GM18867 (cell line): ENCODE measurements at regions not wholly inside any gene's neighbourhood (a gene's known extent, or its start where the extent isn't known, plus 50 kb on each side); places are given as distances from the start of the nearest gene placed in this dataset.
"Not testable (repeated sequence)": the region's sequence is repeated elsewhere in the genome, so short reads cannot be mapped to it uniquely, and the experiment has no call there.

Experiments used
- ATAC-seq: cut with Tn5 transposase; IDR thresholded peaks from one replicate; pipeline ENCODE4 v1.9.1; 2021; ENCODE audit warnings: mild to moderate bottlenecking, moderate library complexity; ENCODE audit not compliant: unreplicated experiment

DNA sequence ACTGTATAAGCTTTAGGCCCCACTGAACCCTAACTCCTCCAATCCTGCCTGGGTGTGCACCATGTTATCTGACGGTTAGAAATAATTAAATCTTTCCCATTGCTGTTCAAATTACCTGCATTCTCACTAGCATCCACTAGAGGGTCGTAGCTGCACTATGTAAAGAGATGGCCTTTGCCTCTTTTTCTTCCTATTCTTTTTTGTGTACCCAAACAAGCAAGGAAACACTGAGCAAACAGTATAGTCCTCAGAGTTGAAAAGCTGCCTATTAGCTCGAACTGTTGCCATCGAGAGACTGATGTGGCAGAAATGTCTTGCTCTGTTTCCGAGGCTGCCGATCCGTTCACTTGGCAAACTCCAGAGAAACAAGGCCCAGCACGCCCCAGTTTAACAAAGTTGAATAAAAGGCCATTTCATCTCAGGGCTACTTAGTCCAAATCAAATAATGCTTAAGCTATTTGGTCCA is 163.8 kb upstream of the TRPM3 start:
- peak; percentile 96 for ATAC-seq

DNA sequence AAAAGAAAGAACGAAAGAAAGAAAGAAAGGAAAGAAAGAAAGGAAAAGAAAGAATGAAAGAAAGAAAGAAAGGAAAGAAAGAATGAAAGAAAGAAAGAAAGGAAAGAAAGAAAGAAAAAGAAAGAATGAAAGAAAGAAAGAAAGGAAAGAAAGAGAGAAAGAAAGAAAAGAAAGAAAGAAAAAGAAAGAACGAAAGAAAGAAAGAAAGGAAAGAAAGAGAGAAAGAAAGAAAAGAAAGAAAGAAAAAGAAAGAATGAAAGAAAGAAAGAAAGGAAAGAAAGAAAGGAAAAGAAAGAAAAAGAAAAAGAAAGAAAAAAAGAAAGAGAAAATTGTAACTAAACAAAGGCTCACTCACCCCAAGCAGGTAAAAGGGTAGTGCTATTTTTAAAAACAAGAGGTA is 160.7 kb upstream of the TRPM3 start:
- ATAC-seq, result not testable (repeated sequence)

DNA sequence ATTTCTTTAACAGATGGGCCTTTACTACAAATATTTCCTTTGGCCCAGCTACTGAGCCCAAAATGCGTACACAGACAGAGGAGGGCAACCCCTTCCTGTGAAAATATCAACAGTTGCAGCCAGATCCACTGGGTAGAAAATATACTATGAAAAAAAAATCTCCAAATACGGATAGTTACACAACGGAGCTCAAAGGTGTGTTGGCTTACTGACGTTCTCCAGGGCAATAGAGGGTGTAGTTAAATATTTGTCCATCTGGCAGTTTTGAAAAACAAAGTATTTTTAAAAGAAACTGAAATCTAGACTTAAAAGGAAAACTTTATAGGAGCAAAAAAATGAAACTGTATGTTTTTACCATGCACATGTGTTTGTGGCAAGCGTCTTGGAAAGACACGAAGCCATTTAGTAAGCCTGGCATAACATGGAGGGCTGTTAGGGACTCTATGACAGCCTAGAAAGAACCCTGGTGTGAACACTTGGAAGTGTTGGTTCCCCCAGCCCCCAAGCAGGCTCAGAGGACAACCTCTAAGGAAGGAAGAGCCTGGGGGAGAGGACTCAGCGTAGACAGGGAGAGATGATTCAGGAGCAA is 157.8 kb upstream of the TRPM3 start:
- ATAC-seq, result no peak

DNA sequence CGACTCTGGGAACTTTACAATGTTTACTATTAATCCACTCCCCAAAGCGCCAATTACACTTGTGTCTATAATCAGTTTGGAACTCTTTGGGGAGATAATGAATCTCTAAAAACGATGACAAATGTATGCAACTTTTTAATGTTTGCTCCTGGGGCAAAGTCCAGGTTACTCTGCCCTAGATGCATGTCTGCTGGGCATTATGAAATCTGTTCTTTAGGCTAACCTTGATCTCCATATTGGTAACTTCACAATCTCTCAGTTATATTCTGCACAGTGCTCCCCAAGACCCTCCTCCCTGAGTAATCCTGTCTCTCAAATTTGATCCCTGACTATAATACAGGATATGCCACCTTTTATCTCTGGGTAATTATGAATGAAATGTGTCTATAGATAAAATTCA is 152.2 kb upstream of the TRPM3 start:
- no peak for ATAC-seq

DNA sequence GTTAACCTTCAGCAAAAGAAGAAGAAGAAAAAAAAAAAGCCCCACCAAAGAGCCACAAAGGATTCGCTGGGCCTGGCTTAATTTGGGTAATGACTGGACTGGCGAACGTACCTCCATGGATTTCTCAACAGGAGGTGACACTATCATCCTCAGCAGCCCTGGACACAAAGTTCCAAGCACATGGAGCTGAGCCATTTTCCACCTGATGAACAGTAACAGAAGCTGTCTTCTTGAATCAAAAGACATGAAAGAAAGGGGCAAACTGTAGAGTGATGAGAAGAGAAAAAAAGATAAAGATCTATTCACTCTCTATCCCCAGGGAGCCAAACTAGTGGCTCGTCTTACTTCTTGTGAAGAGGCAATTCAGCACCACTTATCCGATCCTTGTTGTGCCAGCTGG is 150.2 kb upstream of the TRPM3 start:
- ATAC-seq, result no peak

DNA sequence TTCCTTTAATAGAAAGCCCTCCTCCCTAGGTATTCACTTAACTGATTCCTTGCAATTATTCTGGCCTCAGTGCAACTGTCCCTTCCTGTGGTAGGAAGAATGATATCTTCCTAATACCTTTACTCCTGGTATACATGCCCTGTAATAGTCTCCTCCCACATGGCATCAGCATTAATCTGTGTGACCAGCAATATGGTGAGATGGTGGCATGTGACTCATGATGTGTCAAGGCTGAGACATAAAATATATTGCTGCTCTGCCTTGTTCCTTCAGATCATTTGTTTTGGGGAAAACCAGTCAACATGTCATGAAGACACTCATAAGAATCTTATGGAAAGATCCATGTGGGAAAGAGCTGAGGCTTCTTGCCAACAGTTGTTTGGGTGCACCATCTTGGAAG is 149.1 kb upstream of the TRPM3 start:
- ATAC-seq, result no peak

DNA sequence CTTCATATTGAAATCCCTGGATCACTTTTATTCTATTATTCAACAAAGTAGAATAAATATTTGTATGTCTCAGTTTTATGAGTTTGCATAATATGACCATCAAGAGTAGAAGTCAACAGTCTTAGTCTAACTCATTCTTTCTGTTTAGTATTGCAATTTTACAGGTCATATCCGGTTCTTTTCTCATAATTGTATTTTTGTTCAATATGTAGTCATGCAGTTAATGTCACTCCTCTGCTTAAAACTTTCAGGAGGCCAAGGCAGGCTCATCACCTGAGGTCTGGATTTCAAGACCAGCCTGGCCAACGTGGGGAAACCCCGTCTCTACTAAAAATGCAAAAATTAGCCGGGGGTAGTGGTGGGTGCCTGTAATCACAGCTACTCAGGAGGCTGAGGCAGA is 148.4 kb upstream of the TRPM3 start:
- ATAC-seq, result peak; percentile 59

DNA sequence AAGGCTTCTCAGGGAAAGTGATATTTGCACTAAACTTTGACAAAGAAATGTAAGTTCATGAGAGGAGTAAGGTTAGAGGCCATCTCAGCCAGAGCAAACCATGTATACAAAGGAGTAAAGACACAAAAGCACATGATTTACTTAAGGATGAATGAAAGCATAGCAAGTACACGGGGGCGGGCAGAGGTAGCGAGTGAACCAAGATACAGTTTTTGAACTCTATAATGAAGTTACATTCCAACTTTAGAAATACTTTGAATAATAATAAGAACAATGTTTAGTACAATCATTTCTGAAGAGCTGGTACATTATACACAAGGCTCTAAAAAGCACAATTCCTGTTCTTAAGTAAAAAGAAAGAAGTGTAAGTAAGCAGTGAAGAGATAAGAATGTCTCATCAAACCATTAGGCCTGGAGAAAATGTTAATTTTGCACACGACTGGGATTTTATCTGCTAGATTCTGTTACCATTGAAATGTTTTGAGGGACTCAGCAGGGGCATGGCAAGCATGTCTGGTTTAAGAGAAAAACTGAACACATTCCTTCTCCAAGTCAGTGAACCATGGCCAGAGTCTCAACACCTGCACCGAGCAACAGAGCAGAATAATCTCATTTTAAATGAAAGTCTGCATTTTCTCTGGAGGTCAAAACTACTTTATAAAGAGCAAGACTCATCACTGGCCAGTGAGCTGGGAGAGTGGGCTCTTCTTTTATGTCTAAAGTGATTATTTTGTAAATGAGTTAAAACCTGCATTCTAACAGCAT is 147.6 kb upstream of the TRPM3 start:
- peak; percentile 42 for ATAC-seq

DNA sequence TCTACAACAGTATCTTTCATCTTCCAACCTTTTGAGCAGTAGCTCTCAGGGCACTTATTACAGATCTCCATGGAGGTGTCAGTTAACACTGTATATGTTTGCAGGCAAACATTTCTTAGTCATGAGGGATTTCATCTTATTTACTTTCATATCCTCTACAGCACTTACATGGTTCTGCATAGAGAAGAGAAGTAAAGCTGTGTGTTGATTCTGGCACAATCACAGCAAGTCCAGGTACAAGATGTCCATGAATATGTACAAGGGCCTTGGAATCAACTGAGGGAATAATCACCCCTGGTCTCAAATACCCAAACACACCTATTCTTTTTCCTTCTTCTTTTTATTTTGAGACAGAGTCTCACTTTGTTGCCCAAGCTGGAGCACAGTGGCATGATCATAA is 142.0 kb upstream of the TRPM3 start:
- no peak for ATAC-seq

DNA sequence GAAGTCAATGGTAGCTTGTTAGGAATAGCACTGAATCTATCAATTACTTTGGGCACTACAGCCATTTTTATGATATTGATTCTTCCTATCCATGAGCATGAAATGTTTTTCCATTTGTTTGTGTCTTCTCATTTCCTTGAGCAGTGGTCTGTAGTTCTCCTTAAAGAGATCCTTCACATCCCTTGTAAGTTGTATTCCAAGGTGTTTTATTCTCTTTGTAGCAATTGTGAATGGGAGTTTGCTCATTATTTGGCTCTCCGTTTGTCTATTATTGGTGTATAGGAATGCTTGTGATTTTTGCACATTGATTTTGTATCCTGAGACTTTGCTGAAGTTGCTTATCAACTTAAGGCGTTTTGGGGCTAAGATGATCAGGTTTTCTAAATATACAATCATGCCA is 139.0 kb upstream of the TRPM3 start:
- not testable (repeated sequence) for ATAC-seq

DNA sequence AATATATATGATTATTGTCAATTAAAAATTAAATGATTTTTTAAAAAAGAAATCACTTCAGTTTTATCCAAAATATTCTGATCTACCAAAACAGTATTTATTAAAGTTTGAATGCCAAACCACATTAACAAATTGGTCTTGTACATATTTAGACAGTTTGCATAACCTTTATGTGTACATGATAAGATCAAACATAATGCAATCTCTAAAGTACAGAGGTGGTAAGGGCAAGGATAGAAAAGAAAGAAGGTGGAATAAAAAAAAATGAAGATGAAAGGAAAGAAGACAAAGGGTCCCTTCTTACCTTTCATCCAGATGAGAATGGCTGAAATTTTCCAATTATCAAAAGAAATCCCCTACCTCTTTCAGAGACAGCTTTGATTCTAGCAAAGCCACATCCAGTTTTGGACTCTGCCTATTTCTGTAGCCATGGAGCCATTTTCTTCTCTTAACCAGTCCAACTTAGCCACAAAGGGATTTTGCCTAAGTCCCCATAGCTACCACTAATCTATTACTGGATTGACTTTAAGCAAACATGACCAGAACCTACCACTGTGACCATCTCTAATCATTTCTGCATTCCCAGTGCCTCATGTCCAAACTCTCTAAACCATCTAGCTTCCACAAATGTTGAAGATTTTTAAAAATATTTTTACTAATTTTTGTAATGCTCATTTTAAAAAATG is 133.3 kb upstream of the TRPM3 start:
- no peak for ATAC-seq

DNA sequence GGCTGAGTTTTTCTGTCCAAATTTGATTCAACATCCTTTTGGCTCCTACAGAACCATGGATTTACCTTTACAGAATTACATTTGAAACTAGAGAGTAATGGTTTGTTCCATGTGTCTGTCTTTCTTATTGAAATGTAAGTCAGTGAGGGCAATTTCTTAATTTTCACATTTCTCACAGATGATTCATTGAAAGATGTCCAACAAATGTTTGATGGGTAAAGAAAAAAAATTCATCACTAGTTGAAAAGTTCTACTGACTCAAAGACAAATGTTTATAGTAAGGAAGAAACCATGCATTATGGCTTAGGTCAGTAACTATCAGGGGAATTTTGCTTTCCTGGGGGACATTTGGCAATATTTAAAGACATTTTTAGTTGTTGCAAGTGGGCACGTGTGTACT is 131.6 kb upstream of the TRPM3 start:
- no peak for ATAC-seq

DNA sequence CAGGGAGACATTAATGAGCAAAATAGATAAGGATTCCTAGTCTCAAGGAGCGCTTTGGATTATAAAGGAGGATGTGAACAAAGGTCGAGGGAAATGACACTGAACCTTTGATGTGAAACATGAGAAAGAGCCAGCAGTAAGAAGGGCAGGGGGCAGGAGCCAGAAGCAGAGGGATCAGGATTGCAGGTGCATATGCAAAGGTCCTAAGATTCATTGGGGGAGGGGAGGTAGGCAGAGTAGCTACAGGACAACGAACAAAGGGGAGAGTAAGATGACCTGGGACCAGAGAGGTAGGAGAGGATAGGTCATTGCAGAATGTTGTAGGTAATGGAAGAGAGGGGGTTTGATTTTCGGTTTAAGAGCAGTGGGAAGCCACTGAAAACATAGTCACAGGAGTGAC is 129.2 kb upstream of the TRPM3 start:
- ATAC-seq, result no peak

DNA sequence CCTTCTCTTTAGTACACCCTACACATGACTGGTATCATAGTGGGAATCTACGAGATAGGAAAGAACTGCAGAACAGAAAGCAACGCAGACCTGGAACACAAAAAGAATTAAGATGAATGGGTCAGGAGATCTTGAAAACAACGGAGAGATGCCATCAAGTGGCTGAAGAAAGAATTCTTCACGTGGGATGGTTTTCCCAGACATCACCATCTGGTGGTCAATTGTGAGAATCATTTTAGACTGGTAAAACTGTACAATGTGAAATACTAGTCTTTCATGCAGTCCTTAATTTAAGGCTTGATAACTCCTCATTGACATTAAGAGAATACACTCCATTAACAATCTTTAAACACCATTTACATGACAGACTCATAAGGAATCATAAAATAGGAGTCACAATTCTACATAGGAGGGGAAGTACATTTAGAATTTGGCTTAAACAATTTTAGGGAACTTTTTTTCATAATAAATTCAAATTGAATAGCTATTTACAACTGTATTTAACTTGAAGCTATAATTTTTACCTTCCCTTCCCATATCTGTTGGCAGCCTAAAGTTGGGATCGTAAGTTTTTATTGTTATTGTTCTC is 128.4 kb upstream of the TRPM3 start:
- ATAC-seq, result peak; percentile 96

DNA sequence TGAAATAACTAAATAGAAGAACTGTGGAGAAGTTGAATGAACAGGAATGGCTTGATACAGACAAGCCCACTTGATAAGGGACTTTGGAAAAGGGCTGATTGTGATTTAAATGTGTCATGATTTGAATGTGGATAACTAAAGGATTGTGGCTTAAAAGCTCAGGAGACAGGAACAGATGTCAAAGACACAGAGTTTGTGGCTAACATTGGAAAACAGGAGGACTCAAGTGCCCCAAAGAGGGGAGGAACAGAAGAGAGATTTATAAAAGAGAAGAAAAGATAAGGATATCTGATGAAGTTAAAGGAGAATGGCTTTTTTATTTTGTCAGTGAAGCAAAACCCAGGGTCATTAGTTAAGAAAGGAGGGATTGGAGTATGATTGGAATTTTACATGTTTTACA is 124.2 kb upstream of the TRPM3 start:
- ATAC-seq, result no peak

DNA sequence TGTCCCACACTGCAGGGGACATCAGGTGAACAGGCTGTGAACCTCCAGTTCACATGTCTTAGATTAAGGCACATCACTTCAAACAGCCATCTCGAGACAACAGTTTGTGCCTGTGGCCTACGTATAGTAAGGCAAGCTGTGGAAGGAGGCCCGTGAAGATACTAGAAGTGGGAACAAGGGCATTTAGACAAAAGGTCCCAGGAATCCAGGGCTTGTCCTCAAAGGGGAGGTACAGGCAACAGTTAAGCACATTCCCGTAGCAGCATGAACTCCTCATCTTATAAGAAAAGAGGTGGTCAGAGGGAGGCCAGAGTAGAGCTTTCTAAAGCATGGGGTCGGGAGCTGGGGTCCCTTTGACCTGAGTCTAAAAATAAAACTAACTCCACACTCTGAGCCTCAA is 122.5 kb upstream of the TRPM3 start:
- no peak for ATAC-seq

DNA sequence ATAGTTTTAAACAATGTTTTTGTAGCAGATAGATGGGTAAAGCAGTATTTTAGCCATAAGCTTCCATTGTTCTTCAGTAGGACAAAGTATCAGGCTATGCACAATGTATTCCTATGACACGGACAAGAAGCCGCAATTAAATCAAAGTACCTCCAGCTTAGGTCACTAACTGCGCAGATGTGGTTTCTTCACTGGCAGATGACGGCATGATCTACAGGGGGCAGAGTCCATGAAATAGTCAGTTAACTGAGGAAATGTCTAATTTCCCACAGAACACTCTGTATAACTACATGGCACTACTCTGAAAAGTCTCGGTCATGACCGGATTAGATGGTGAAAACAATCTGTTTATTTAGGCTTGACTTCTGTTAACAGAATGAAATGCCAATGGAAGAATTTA is 120.7 kb upstream of the TRPM3 start:
- ATAC-seq, result no peak

DNA sequence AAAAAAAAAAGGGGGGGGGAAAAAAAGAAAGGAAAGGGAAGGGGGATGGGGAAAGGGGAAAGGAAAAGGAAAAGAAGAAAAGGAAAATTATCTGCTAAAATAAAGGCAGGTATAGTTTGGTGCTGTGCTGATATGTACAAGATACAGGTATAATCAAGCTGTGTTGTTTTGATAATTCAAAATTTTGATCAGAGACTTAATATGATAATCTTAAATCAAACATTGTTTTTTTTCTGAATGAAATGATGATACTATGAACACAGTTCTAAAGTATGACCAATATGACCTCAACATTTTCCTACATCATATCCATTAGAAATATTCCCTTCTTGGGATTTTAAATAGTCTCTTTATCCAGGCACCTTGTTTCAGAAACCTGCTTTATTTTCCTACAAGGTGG is 115.6 kb upstream of the TRPM3 start:
- no peak for ATAC-seq

DNA sequence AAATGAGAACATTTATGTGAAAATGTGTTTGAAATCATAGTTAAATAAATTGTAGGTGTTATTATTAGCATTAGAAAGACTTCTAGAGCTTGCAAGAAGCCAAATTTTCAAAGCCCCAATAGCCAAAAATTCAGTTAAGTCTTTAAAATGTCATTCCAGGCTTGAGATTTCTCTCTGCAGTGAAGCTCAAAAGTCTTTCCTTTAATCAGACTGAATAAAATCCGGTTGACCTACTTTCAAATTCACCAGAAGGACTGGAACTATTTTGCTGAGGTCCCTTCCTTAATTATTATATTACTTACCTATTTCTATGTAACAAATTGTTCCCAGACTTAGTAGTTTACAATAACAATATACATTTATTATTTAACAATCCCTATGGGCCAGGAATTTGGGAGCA is 112.2 kb upstream of the TRPM3 start:
- no peak for ATAC-seq

DNA sequence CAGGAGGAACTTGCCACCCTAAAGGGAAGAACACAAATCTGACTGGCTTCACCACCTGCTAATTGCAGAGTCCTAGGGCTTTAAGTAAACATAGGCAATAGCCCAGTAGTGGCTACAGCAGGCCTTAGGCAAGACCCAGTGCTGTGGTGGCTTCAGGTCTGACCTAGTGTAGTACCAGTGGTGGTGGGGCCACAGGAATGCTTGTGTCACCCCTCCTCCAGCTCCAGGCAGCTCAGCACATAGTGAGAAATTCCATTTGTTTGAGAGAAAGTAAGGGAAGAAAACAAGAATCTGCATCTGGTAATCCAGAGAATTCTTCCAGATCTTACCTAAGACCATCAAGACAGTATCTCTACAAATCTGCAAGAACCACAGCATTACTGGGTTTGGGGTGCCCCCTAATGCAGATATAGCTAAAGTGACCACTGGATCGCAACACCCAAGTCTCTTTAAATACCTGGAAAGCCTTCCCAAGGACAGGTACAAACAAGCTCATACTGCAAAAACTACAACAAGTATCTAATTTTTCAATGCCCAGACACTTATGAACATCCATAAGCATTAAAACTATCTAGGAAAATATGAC is 102.6 kb upstream of the TRPM3 start:
- ATAC-seq, result no peak

DNA sequence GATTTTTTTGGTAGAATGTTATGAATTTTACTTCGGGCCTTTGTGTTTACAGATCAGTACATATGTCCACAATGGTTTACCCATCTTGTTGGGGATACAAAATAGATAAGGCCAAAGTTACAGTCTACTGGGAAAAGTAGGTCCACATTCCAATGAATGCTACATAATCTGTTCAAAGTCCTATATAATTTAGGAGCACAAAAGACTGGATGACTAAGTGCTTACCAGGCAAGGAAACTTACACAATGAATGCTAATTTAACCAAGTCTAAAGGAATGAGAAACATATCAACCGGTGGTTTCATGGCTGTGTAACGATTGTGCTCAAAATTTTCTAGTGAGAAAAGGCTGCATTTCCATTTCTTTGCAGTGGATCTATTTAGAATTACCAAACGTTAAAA is 97.4 kb upstream of the TRPM3 start:
- ATAC-seq, result no peak
